NCI-H526 (cell line): ENCODE measurements at regions not wholly inside any gene's neighbourhood (a gene's known extent, or its start where the extent isn't known, plus 50 kb on each side); places are given as distances from the start of the nearest gene placed in this dataset.
"Not testable (repeated sequence)": the region's sequence is repeated elsewhere in the genome, so short reads cannot be mapped to it uniquely, and the experiment has no call there.

ENCODE experiments used
- DNase-seq, 2 experiments: peaks; one replicate each; lab custom pipeline; 2025; lab: John Stamatoyannopoulos, UW

GRCh38 chr13:81148822-81149221 lies 807.9 kb upstream of the SPRY2 start:
- no peak for DNase-seq

GRCh38 chr13:81146576-81146975 lies 805.6 kb upstream of the SPRY2 start:
- DNase-seq, result not testable (repeated sequence)

GRCh38 chr13:81142306-81142999 lies 801.5 kb upstream of the SPRY2 start:
- DNase-seq, result peak; percentile 38 to 65

GRCh38 chr13:81140675-81141074 lies 799.7 kb upstream of the SPRY2 start:
- no peak for DNase-seq

GRCh38 chr13:81139987-81140386 lies 799.1 kb upstream of the SPRY2 start:
- DNase-seq, result no peak

GRCh38 chr13:81138353-81138980 lies 797.5 kb upstream of the SPRY2 start:
- no peak for DNase-seq

GRCh38 chr13:81133066-81133465 lies 792.1 kb upstream of the SPRY2 start:
- DNase-seq, result no peak

GRCh38 chr13:81117416-81117815 lies 776.5 kb upstream of the SPRY2 start:
- DNase-seq, result no peak

- no peak for DNase-seq
These were observed 775.7 kb upstream of the SPRY2 start for GRCh38 chr13:81116461-81117282.

- DNase-seq, result no peak
These were observed 768.1 kb upstream of the SPRY2 start for GRCh38 chr13:81109026-81109425.

- no peak for DNase-seq
These were observed 765.4 kb upstream of the SPRY2 start for GRCh38 chr13:81106348-81106747.

- peak; percentile 34 to 41 for DNase-seq
These were observed 763.2 kb upstream of the SPRY2 start for GRCh38 chr13:81104035-81104715.

- not testable (repeated sequence) for DNase-seq
These were observed 761.1 kb upstream of the SPRY2 start for GRCh38 chr13:81102066-81102465.

- DNase-seq, result no peak
These were observed 748.6 kb upstream of the SPRY2 start for GRCh38 chr13:81089371-81090157.

- no peak for DNase-seq
These were observed 740.1 kb upstream of the SPRY2 start for GRCh38 chr13:81080911-81081454.

- DNase-seq, result no peak
These were observed 737.1 kb upstream of the SPRY2 start for GRCh38 chr13:81078048-81078447.

- not testable (repeated sequence) for DNase-seq
These were observed 728.9 kb upstream of the SPRY2 start for GRCh38 chr13:81069822-81070221.

GRCh38 chr13:81058916-81059290 lies 718.0 kb upstream of the SPRY2 start:
- no peak for DNase-seq

- no peak for DNase-seq
These were observed 717.4 kb upstream of the SPRY2 start for GRCh38 chr13:81058211-81058915.

GRCh38 chr13:81051873-81052272 lies 710.9 kb upstream of the SPRY2 start:
- peak in 1 of 2 experiments; percentile 29 for DNase-seq
